ENCODE measurements at regions not wholly inside any gene's neighbourhood (a gene's known extent, or its start where the extent isn't known, plus 50 kb on each side); places are given as distances from the start of the nearest gene placed in this dataset.
"Not testable (repeated sequence)": the region's sequence is repeated elsewhere in the genome, so short reads cannot be mapped to it uniquely, and the experiment has no call there.

- DNase-seq = no peak
- peaks cover 2% of the 10 kb centered on the region for H3K9me3 Mint-ChIP-seq
- no peaks in the 10 kb centered on the region for H3K4me1 Mint-ChIP-seq (ENCODE audit: low read depth)
These were observed 83.8 kb upstream of the TOX2 start for GRCh38 chr20:43830883-43831282.

GRCh38 chr20:43829951-43830690 lies 84.5 kb upstream of the TOX2 start:
- peaks cover 2% of the 10 kb centered on the region for H3K9me3 Mint-ChIP-seq
- DNase-seq = no peak
- no peak overlapping the region for H3K4me3 Mint-ChIP-seq
- no peak overlapping the region for H3K27ac Mint-ChIP-seq
- H3K36me3 Mint-ChIP-seq (ENCODE audit: low read depth) = no peaks in the 10 kb centered on the region
- no peaks in the 10 kb centered on the region for H3K4me1 Mint-ChIP-seq (ENCODE audit: low read depth)
- peaks cover 24% of the 10 kb centered on the region for H3K27me3 Mint-ChIP-seq

More at GRCh38 chr20:43830883-43831282, 83.8 kb upstream of the TOX2 start:
- peaks cover 21% of the 10 kb centered on the region for H3K27me3 Mint-ChIP-seq
- H3K36me3 Mint-ChIP-seq (ENCODE audit: low read depth) = no peaks in the 10 kb centered on the region
- H3K27ac Mint-ChIP-seq = no peak overlapping the region
- H3K4me3 Mint-ChIP-seq = no peak overlapping the region

GRCh38 chr20:43827940-43828562 lies 86.6 kb upstream of the TOX2 start:
- no peak overlapping the region for H3K4me3 Mint-ChIP-seq
- no peaks in the 10 kb centered on the region for H3K4me1 Mint-ChIP-seq (ENCODE audit: low read depth)
- H3K9me3 Mint-ChIP-seq = peaks cover 2% of the 10 kb centered on the region
- no peaks in the 10 kb centered on the region for H3K36me3 Mint-ChIP-seq (ENCODE audit: low read depth)
- H3K27ac Mint-ChIP-seq = no peak overlapping the region
- peaks cover 28% of the 10 kb centered on the region for H3K27me3 Mint-ChIP-seq
- DNase-seq = no peak

GRCh38 chr20:43826943-43827342 lies 87.7 kb upstream of the TOX2 start:
- H3K9me3 Mint-ChIP-seq; H3K27ac Mint-ChIP-seq; DNase-seq; H3K36me3 Mint-ChIP-seq (ENCODE audit: low read depth); H3K4me3 Mint-ChIP-seq; H3K4me1 Mint-ChIP-seq (ENCODE audit: low read depth): not testable (repeated sequence)
- peaks cover 27% of the 10 kb centered on the region for H3K27me3 Mint-ChIP-seq

- Mint-ChIP-seq H3K9me3 (no peaks in the 10 kb centered on the region), H3K4me3 (no peak overlapping the region), H3K27ac (no peak overlapping the region), H3K4me1 (ENCODE audit: low read depth) (peaks cover 10% of the 10 kb centered on the region), H3K27me3 (peaks cover 25% of the 10 kb centered on the region), H3K36me3 (ENCODE audit: low read depth) (no peaks in the 10 kb centered on the region)
- no peak for DNase-seq
These were observed 89.1 kb upstream of the TOX2 start for GRCh38 chr20:43825581-43825980.

- Mint-ChIP-seq H3K4me1 (ENCODE audit: low read depth) (peaks cover 10% of the 10 kb centered on the region), H3K27ac (no peak overlapping the region), H3K27me3 (peaks cover 25% of the 10 kb centered on the region), H3K9me3 (no peaks in the 10 kb centered on the region), H3K36me3 (ENCODE audit: low read depth) (no peaks in the 10 kb centered on the region), H3K4me3 (no peak overlapping the region)
- no peak for DNase-seq
These were observed 89.6 kb upstream of the TOX2 start for GRCh38 chr20:43825051-43825402.

- H3K27ac Mint-ChIP-seq = no peak overlapping the region
- peaks cover 10% of the 10 kb centered on the region for H3K4me1 Mint-ChIP-seq (ENCODE audit: low read depth)
- no peaks in the 10 kb centered on the region for H3K36me3 Mint-ChIP-seq (ENCODE audit: low read depth)
- peaks cover 22% of the 10 kb centered on the region for H3K27me3 Mint-ChIP-seq
- no peaks in the 10 kb centered on the region for H3K9me3 Mint-ChIP-seq
- no peak overlapping the region for H3K4me3 Mint-ChIP-seq
- no peak for DNase-seq
These were observed 90.2 kb upstream of the TOX2 start for GRCh38 chr20:43824309-43825050.

- Mint-ChIP-seq H3K36me3 (ENCODE audit: low read depth) (no peaks in the 10 kb centered on the region), H3K27ac (peak overlapping the region; percentile 66)
- no peak for DNase-seq
These were observed 92.9 kb upstream of the TOX2 start for GRCh38 chr20:43821795-43822194.

GRCh38 chr20:43820731-43821330 lies 93.8 kb upstream of the TOX2 start:
- peaks cover 7% of the 10 kb centered on the region for H3K27me3 Mint-ChIP-seq
- no peaks in the 10 kb centered on the region for H3K36me3 Mint-ChIP-seq (ENCODE audit: low read depth)

More at GRCh38 chr20:43821795-43822194, 92.9 kb upstream of the TOX2 start:
- Mint-ChIP-seq H3K4me1 (ENCODE audit: low read depth) (peaks cover 10% of the 10 kb centered on the region), H3K4me3 (no peak overlapping the region), H3K27me3 (peaks cover 7% of the 10 kb centered on the region), H3K9me3 (no peaks in the 10 kb centered on the region)

GRCh38 chr20:43812216-43812615 lies 85.4 kb upstream of the GTSF1L start:
- no peak overlapping the region for H3K27ac Mint-ChIP-seq
- no peak overlapping the region for H3K4me3 Mint-ChIP-seq
- H3K9me3 Mint-ChIP-seq = peaks cover 24% of the 10 kb centered on the region
- DNase-seq = no peak
- peaks cover 17% of the 10 kb centered on the region for H3K27me3 Mint-ChIP-seq
- H3K36me3 Mint-ChIP-seq (ENCODE audit: low read depth) = peaks cover 4% of the 10 kb centered on the region
- no peaks in the 10 kb centered on the region for H3K4me1 Mint-ChIP-seq (ENCODE audit: low read depth)

More at GRCh38 chr20:43820731-43821330, 93.8 kb upstream of the TOX2 start:
- Mint-ChIP-seq H3K9me3 (no peaks in the 10 kb centered on the region), H3K4me1 (ENCODE audit: low read depth) (peaks cover 10% of the 10 kb centered on the region), H3K4me3 (no peak overlapping the region), H3K27ac (no peak overlapping the region)
- DNase-seq = no peak

GRCh38 chr20:43809206-43809819 lies 82.5 kb upstream of the GTSF1L start:
- H3K4me1 Mint-ChIP-seq (ENCODE audit: low read depth) = no peaks in the 10 kb centered on the region
- peaks cover 17% of the 10 kb centered on the region for H3K27me3 Mint-ChIP-seq
- no peak overlapping the region for H3K27ac Mint-ChIP-seq
- H3K9me3 Mint-ChIP-seq = peaks cover 32% of the 10 kb centered on the region
- DNase-seq = no peak
- H3K4me3 Mint-ChIP-seq = no peak overlapping the region
- H3K36me3 Mint-ChIP-seq (ENCODE audit: low read depth) = peaks cover 4% of the 10 kb centered on the region

GRCh38 chr20:43804781-43805180 lies 78.0 kb upstream of the GTSF1L start:
- Mint-ChIP-seq H3K9me3 (peaks cover 22% of the 10 kb centered on the region), H3K4me3 (no peak overlapping the region), H3K27me3 (no peaks in the 10 kb centered on the region), H3K36me3 (ENCODE audit: low read depth) (peaks cover 3% of the 10 kb centered on the region), H3K4me1 (ENCODE audit: low read depth) (peaks cover 5% of the 10 kb centered on the region), H3K27ac (no peak overlapping the region)
- DNase-seq = no peak

- DNase-seq = no peak
- Mint-ChIP-seq H3K9me3 (peaks cover 15% of the 10 kb centered on the region), H3K27ac (no peak overlapping the region), H3K27me3 (no peaks in the 10 kb centered on the region), H3K4me1 (ENCODE audit: low read depth) (peaks cover 12% of the 10 kb centered on the region), H3K4me3 (no peak overlapping the region), H3K36me3 (ENCODE audit: low read depth) (no peaks in the 10 kb centered on the region)
These were observed 76.5 kb upstream of the GTSF1L start for GRCh38 chr20:43803276-43803675.

GRCh38 chr20:43800186-43800585 lies 73.4 kb upstream of the GTSF1L start:
- Mint-ChIP-seq H3K27ac (no peak overlapping the region), H3K9me3 (peaks cover 8% of the 10 kb centered on the region), H3K36me3 (ENCODE audit: low read depth) (no peaks in the 10 kb centered on the region), H3K27me3 (peaks cover 3% of the 10 kb centered on the region), H3K4me3 (no peak overlapping the region), H3K4me1 (ENCODE audit: low read depth) (peaks cover 12% of the 10 kb centered on the region)
- DNase-seq = no peak
